ENCODE measurements at regions not wholly inside any gene's neighbourhood (a gene's known extent, or its start where the extent isn't known, plus 50 kb on each side); places are given as distances from the start of the nearest gene placed in this dataset.

- DNase-seq (ENCODE audit: low read depth) = no peak
- TF ChIP-seq CTCF (IDR thresholded peaks at IDR 0.05; ENCODE audit: control insufficient read depth, insufficient read depth, low read depth, low read length, missing control alignments) = no peak
- H3K4me3 ChIP-seq (ENCODE audit: control insufficient read depth, low read depth, low read length) = no peak overlapping the region
Observed at GRCh38 chr9:74321396-74321795, 175.7 kb upstream of the RORB start.

- H3K4me3 ChIP-seq (ENCODE audit: control insufficient read depth, low read depth, low read length) = no peak overlapping the region
- no peak for TF ChIP-seq CTCF (IDR thresholded peaks at IDR 0.05; ENCODE audit: control insufficient read depth, insufficient read depth, low read depth, low read length, missing control alignments)
- DNase-seq (ENCODE audit: low read depth) = no peak
Observed at GRCh38 chr9:74322661-74323314, 174.3 kb upstream of the RORB start.

- DNase-seq (ENCODE audit: low read depth) = no peak
- TF ChIP-seq CTCF (IDR thresholded peaks at IDR 0.05; ENCODE audit: control insufficient read depth, insufficient read depth, low read depth, low read length, missing control alignments) = no peak
- H3K4me3 ChIP-seq (ENCODE audit: control insufficient read depth, low read depth, low read length) = no peak overlapping the region
Observed at GRCh38 chr9:74330487-74331214, 166.5 kb upstream of the RORB start.

- no peak for DNase-seq (ENCODE audit: low read depth)
- TF ChIP-seq CTCF (IDR thresholded peaks at IDR 0.05; ENCODE audit: control insufficient read depth, insufficient read depth, low read depth, low read length, missing control alignments) = no peak
- no peak overlapping the region for H3K4me3 ChIP-seq (ENCODE audit: control insufficient read depth, low read depth, low read length)
Observed at GRCh38 chr9:74331607-74332006, 165.5 kb upstream of the RORB start.

- no peak for DNase-seq (ENCODE audit: low read depth)
- no peak overlapping the region for H3K4me3 ChIP-seq (ENCODE audit: control insufficient read depth, low read depth, low read length)
- no peak for TF ChIP-seq CTCF (IDR thresholded peaks at IDR 0.05; ENCODE audit: control insufficient read depth, insufficient read depth, low read depth, low read length, missing control alignments)
Observed at GRCh38 chr9:74333384-74334032, 163.6 kb upstream of the RORB start.

GRCh38 chr9:74334271-74334670 is 162.9 kb upstream of the RORB start:
- no peak for TF ChIP-seq CTCF (IDR thresholded peaks at IDR 0.05; ENCODE audit: control insufficient read depth, insufficient read depth, low read depth, low read length, missing control alignments)
- DNase-seq (ENCODE audit: low read depth) = no peak
- H3K4me3 ChIP-seq (ENCODE audit: control insufficient read depth, low read depth, low read length) = no peak overlapping the region

Measured in AG09309 (cell line).